HG03520 (cell line): ENCODE measurements at regions not wholly inside any gene's neighbourhood (a gene's known extent, or its start where the extent isn't known, plus 50 kb on each side); places are given as distances from the start of the nearest gene placed in this dataset.
"Not testable (repeated sequence)": the region's sequence is repeated elsewhere in the genome, so short reads cannot be mapped to it uniquely, and the experiment has no call there.

Source experiments
- ATAC-seq: cut with Tn5 transposase; IDR thresholded peaks from one replicate; pipeline ENCODE4 v1.9.1; 2021; ENCODE audit warnings: mild to moderate bottlenecking, moderate library complexity; ENCODE audit not compliant: unreplicated experiment

- no peak for ATAC-seq
These were observed 411.3 kb upstream of the AUTS2 start for GRCh38 chr7:69186974-69187373.

- ATAC-seq, result no peak
These were observed 410.4 kb upstream of the AUTS2 start for GRCh38 chr7:69187824-69188333.

- ATAC-seq, result no peak
These were observed 408.9 kb upstream of the AUTS2 start for GRCh38 chr7:69189406-69189805.

GRCh38 chr7:69190025-69190424 lies 408.2 kb upstream of the AUTS2 start:
- no peak for ATAC-seq

GRCh38 chr7:69190763-69191162 lies 407.5 kb upstream of the AUTS2 start:
- no peak for ATAC-seq

- ATAC-seq, result peak; percentile 79
These were observed 406.1 kb upstream of the AUTS2 start for GRCh38 chr7:69192134-69192533.

- ATAC-seq, result no peak
These were observed 405.2 kb upstream of the AUTS2 start for GRCh38 chr7:69193061-69193460.

- ATAC-seq, result no peak
These were observed 401.7 kb upstream of the AUTS2 start for GRCh38 chr7:69196593-69196992.

GRCh38 chr7:69198250-69198649 lies 400.0 kb upstream of the AUTS2 start:
- no peak for ATAC-seq

GRCh38 chr7:69199041-69199440 lies 399.2 kb upstream of the AUTS2 start:
- no peak for ATAC-seq

GRCh38 chr7:69199661-69200060 lies 398.6 kb upstream of the AUTS2 start:
- ATAC-seq, result no peak

- no peak for ATAC-seq
These were observed 394.4 kb upstream of the AUTS2 start for GRCh38 chr7:69203871-69204270.

- ATAC-seq, result no peak
These were observed 393.3 kb upstream of the AUTS2 start for GRCh38 chr7:69204943-69205342.

GRCh38 chr7:69205581-69205980 lies 392.7 kb upstream of the AUTS2 start:
- ATAC-seq, result no peak

- ATAC-seq, result no peak
These were observed 390.0 kb upstream of the AUTS2 start for GRCh38 chr7:69208276-69208675.

- peak; percentile 91 for ATAC-seq
These were observed 389.4 kb upstream of the AUTS2 start for GRCh38 chr7:69208848-69209247.

- ATAC-seq, result no peak
These were observed 386.9 kb upstream of the AUTS2 start for GRCh38 chr7:69211336-69211735.

GRCh38 chr7:69211739-69212138 lies 386.5 kb upstream of the AUTS2 start:
- no peak for ATAC-seq

- no peak for ATAC-seq
These were observed 384.4 kb upstream of the AUTS2 start for GRCh38 chr7:69213878-69214277.

- ATAC-seq, result not testable (repeated sequence)
These were observed 382.8 kb upstream of the AUTS2 start for GRCh38 chr7:69215516-69215915.

GRCh38 chr7:69217516-69218350 lies 380.5 kb upstream of the AUTS2 start:
- ATAC-seq, result no peak

- no peak for ATAC-seq
These were observed 379.7 kb upstream of the AUTS2 start for GRCh38 chr7:69218576-69218975.

- ATAC-seq, result no peak
These were observed 378.9 kb upstream of the AUTS2 start for GRCh38 chr7:69219381-69219780.
